Body of pancreas (tissue), 4 donors: ENCODE measurements at regions not wholly inside any gene's neighbourhood (a gene's known extent, or its start where the extent isn't known, plus 50 kb on each side); places are given as distances from the start of the nearest gene placed in this dataset.

Experiments
- CTCF ChIP-seq, 7 experiments: fragments of 450-650 bp in 4 of 7; fragments of 200-600 bp in 3 of 7; sonication (generic) in 3 of 7; IDR thresholded peaks; one replicate each; pipeline ENCODE4 v1.5.1; 2016 to 2019; ENCODE audit warnings: antibody characterized with exemption in 7 of 7
- POLR2A ChIP-seq, 3 donors: fragments of 450-650 bp; IDR thresholded peaks; one replicate each; pipeline ENCODE4 v1.6.1; 2016; ENCODE audit warnings: antibody characterized with exemption in 3 of 3, mild to moderate bottlenecking in 2 of 3

GRCh38 chr12:91287753-91288152 lies 105.1 kb upstream of the DCN start:
- TF ChIP-seq CTCF (IDR thresholded peaks at IDR 0.05) (no peak), POLR2A (IDR thresholded peaks at IDR 0.05) (no peak)
